ENCODE measurements at regions not wholly inside any gene's neighbourhood (a gene's known extent, or its start where the extent isn't known, plus 50 kb on each side); places are given as distances from the start of the nearest gene placed in this dataset.

DNA sequence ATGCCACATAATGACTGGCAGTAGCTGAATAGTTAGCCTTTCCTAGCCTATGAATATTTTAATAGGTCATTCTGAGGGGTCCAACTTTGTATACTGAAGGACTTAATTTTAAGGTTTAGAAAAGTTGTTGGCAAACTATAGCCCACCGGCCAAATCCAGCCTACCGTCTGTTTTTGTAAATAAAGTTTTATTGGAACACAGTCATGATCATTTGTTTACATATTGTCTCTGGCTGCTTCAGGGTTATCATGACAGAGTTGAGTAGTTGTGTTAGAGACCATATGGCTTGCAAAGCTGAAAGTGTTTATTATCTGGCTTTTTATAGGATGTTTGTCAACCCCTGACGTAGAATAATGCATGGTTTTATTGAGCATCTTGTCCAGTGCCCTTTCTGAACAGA, 73.4 kb downstream of the NTMT2 start:
- TF ChIP-seq, protein P1, sequence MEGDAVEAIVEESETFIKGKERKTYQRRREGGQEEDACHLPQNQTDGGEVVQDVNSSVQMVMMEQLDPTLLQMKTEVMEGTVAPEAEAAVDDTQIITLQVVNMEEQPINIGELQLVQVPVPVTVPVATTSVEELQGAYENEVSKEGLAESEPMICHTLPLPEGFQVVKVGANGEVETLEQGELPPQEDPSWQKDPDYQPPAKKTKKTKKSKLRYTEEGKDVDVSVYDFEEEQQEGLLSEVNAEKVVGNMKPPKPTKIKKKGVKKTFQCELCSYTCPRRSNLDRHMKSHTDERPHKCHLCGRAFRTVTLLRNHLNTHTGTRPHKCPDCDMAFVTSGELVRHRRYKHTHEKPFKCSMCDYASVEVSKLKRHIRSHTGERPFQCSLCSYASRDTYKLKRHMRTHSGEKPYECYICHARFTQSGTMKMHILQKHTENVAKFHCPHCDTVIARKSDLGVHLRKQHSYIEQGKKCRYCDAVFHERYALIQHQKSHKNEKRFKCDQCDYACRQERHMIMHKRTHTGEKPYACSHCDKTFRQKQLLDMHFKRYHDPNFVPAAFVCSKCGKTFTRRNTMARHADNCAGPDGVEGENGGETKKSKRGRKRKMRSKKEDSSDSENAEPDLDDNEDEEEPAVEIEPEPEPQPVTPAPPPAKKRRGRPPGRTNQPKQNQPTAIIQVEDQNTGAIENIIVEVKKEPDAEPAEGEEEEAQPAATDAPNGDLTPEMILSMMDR (conservative IDR thresholded peaks at IDR 0.05; ENCODE audit: low read depth in 2 of 2): no peak
- no peak for TF ChIP-seq EZH2phosphoT487 (IDR thresholded peaks at IDR 0.05; ENCODE audit: unreplicated experiment)
- no peak for TF ChIP-seq ZNF331 (CRISPR knock-in tag; IDR thresholded peaks at IDR 0.05; ENCODE audit: low read depth)
- TF ChIP-seq, protein P2, sequence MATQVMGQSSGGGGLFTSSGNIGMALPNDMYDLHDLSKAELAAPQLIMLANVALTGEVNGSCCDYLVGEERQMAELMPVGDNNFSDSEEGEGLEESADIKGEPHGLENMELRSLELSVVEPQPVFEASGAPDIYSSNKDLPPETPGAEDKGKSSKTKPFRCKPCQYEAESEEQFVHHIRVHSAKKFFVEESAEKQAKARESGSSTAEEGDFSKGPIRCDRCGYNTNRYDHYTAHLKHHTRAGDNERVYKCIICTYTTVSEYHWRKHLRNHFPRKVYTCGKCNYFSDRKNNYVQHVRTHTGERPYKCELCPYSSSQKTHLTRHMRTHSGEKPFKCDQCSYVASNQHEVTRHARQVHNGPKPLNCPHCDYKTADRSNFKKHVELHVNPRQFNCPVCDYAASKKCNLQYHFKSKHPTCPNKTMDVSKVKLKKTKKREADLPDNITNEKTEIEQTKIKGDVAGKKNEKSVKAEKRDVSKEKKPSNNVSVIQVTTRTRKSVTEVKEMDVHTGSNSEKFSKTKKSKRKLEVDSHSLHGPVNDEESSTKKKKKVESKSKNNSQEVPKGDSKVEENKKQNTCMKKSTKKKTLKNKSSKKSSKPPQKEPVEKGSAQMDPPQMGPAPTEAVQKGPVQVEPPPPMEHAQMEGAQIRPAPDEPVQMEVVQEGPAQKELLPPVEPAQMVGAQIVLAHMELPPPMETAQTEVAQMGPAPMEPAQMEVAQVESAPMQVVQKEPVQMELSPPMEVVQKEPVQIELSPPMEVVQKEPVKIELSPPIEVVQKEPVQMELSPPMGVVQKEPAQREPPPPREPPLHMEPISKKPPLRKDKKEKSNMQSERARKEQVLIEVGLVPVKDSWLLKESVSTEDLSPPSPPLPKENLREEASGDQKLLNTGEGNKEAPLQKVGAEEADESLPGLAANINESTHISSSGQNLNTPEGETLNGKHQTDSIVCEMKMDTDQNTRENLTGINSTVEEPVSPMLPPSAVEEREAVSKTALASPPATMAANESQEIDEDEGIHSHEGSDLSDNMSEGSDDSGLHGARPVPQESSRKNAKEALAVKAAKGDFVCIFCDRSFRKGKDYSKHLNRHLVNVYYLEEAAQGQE (IDR thresholded peaks at IDR 0.05; ENCODE audit: unreplicated experiment): no peak
- TF ChIP-seq POLR2AphosphoS5 (IDR thresholded peaks at IDR 0.05; ENCODE audit: low read depth): no peak
- TF ChIP-seq JUNB (IDR thresholded peaks at IDR 0.05; ENCODE audit: unreplicated experiment): no peak
- no peak for TF ChIP-seq EZH2 (IDR thresholded peaks at IDR 0.05; ENCODE audit: low read depth, unreplicated experiment)
- TF ChIP-seq, protein P3, sequence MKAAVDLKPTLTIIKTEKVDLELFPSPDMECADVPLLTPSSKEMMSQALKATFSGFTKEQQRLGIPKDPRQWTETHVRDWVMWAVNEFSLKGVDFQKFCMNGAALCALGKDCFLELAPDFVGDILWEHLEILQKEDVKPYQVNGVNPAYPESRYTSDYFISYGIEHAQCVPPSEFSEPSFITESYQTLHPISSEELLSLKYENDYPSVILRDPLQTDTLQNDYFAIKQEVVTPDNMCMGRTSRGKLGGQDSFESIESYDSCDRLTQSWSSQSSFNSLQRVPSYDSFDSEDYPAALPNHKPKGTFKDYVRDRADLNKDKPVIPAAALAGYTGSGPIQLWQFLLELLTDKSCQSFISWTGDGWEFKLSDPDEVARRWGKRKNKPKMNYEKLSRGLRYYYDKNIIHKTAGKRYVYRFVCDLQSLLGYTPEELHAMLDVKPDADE (IDR thresholded peaks at IDR 0.05): no peak
